Tongue (tissue), 1 donor: ENCODE measurements at regions not wholly inside any gene's neighbourhood (a gene's known extent, or its start where the extent isn't known, plus 50 kb on each side); places are given as distances from the start of the nearest gene placed in this dataset.

Experiments used
- DNase-seq: peaks from one replicate; pipeline ENCODE4 v3.0.0-alpha.2; 2015

DNA sequence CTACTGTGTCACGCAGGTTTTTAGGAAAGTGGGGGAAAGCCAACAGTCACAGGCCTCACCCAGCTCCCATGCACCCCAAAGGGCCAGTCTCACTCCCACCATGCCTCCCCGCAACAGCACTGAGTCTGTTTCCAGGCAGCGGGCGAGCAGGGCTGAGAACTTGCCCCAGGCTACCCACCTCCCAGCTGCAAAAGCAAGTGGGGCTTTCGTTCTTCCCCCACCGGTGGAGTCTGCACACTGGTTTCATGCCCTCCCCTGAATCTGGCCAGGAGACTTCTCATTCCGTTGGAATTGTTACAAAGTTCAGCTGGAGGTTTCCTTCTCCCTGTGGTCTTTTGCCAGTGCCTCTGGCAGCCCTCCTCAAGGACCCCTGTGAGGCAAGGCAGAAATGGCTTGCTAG, 53.6 kb upstream of the KCNJ15 start:
- no peak for DNase-seq

- DNase-seq: no peak
Observed at GRCh38 chr21:38205940-38206339, 50.9 kb upstream of the KCNJ15 start.

GRCh38 chr21:38206646-38207045, 50.1 kb upstream of the KCNJ15 start:
- no peak for DNase-seq
